SIG-M5 (cell line): ENCODE measurements at regions not wholly inside any gene's neighbourhood (a gene's known extent, or its start where the extent isn't known, plus 50 kb on each side); places are given as distances from the start of the nearest gene placed in this dataset.
A peak's percentile ranks its signal among the peaks of the same experiment; 100 is the strongest.

Experiments
- DNase-seq: peaks from one replicate; lab custom pipeline; 2025; lab: John Stamatoyannopoulos, UW

- DNase-seq: no peak
Measured at GRCh38 chr2:194260185-194260584, 1396.8 kb upstream of the SLC39A10 start.

GRCh38 chr2:194257095-194257494, 1399.9 kb upstream of the SLC39A10 start:
- no peak for DNase-seq

GRCh38 chr2:194253528-194254259, 1403.3 kb upstream of the SLC39A10 start:
- no peak for DNase-seq

GRCh38 chr2:194252127-194252526, 1404.9 kb upstream of the SLC39A10 start:
- DNase-seq: no peak

GRCh38 chr2:194232600-194232999, 1424.4 kb upstream of the SLC39A10 start:
- DNase-seq: no peak

- no peak for DNase-seq
Measured at GRCh38 chr2:194223218-194223617, 1433.8 kb upstream of the SLC39A10 start.

GRCh38 chr2:194214192-194214591, 1442.8 kb upstream of the SLC39A10 start:
- no peak for DNase-seq

- DNase-seq: no peak
Measured at GRCh38 chr2:194205568-194206227, 1451.3 kb upstream of the SLC39A10 start.

GRCh38 chr2:194203898-194204297, 1453.1 kb upstream of the SLC39A10 start:
- DNase-seq: no peak

GRCh38 chr2:194182888-194183287, 1474.1 kb upstream of the SLC39A10 start:
- DNase-seq: no peak

- DNase-seq: no peak
Measured at GRCh38 chr2:194176134-194176533, 1480.9 kb upstream of the SLC39A10 start.

- DNase-seq: no peak
Measured at GRCh38 chr2:194166818-194167217, 1490.2 kb upstream of the SLC39A10 start.

GRCh38 chr2:194155431-194155830, 1501.6 kb upstream of the SLC39A10 start:
- DNase-seq: no peak

GRCh38 chr2:194151231-194151630, 1505.8 kb upstream of the SLC39A10 start:
- no peak for DNase-seq

GRCh38 chr2:194135463-194135862, 1521.6 kb upstream of the SLC39A10 start:
- no peak for DNase-seq

- no peak for DNase-seq
Measured at GRCh38 chr2:194128810-194129209, 1528.2 kb upstream of the SLC39A10 start.

GRCh38 chr2:194126418-194126817, 1530.6 kb upstream of the SLC39A10 start:
- DNase-seq: no peak

- no peak for DNase-seq
Measured at GRCh38 chr2:194116861-194117260, 1540.2 kb upstream of the SLC39A10 start.

GRCh38 chr2:194105358-194105757, 1551.7 kb upstream of the SLC39A10 start:
- no peak for DNase-seq

- DNase-seq: peak; percentile 92
Measured at GRCh38 chr2:194104687-194105086, 1552.3 kb upstream of the SLC39A10 start.

GRCh38 chr2:194103941-194104659, 1552.9 kb upstream of the SLC39A10 start:
- no peak for DNase-seq

GRCh38 chr2:194102546-194102945, 1554.5 kb upstream of the SLC39A10 start:
- no peak for DNase-seq

- DNase-seq: no peak
Measured at GRCh38 chr2:194100201-194100600, 1556.8 kb upstream of the SLC39A10 start.
